ENCODE measurements at regions not wholly inside any gene's neighbourhood (a gene's known extent, or its start where the extent isn't known, plus 50 kb on each side); places are given as distances from the start of the nearest gene placed in this dataset.
"Not testable (repeated sequence)": the region's sequence is repeated elsewhere in the genome, so short reads cannot be mapped to it uniquely, and the experiment has no call there.

DNA sequence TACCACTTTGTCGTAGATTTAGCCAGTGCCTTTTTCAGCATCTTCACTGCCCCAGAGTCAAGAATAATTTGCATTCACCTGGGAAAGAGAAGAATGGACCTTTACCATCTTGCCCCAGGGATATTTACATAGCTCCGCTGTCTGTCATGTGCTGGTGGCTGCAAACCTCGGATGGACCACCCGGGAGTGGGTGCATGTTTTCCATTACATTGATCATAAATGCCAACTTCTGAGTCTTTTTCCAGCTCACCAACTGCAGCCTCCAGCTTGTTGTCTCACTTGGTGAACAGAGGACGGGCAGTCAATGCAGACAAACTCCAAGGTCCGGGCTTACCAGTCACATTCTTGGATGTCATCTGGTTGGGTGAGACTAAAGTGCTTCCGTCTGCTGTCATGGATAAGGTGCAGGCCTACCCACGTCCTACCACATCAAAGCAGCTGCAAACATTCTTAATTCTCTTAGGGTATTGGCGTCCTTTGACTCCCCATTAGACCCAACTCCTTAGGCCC lies 155.8 kb upstream of the APC start:
- no peak overlapping the region for H3K27ac ChIP-seq
- TF ChIP-seq, protein P1, sequence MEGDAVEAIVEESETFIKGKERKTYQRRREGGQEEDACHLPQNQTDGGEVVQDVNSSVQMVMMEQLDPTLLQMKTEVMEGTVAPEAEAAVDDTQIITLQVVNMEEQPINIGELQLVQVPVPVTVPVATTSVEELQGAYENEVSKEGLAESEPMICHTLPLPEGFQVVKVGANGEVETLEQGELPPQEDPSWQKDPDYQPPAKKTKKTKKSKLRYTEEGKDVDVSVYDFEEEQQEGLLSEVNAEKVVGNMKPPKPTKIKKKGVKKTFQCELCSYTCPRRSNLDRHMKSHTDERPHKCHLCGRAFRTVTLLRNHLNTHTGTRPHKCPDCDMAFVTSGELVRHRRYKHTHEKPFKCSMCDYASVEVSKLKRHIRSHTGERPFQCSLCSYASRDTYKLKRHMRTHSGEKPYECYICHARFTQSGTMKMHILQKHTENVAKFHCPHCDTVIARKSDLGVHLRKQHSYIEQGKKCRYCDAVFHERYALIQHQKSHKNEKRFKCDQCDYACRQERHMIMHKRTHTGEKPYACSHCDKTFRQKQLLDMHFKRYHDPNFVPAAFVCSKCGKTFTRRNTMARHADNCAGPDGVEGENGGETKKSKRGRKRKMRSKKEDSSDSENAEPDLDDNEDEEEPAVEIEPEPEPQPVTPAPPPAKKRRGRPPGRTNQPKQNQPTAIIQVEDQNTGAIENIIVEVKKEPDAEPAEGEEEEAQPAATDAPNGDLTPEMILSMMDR (conservative IDR thresholded peaks at IDR 0.05): no peak

DNA sequence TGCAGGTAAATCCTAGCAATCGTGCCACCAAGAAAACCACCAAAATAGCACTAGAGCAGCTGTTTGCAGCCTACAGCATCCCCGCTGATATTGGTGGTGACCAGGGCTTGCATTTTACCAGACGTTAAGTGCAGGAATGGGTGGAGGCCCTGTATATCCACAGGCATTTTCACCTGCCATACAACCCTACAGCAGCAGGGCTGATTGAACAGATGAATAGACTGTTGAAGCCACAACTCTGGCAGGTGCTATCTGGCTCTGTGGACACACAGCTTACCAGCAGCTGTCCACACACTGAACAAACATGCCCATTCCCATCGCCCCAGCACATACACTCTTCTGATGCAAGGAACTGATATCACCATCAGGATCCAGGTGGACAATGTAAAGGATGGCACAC lies 154.5 kb upstream of the APC start:
- H3K27ac ChIP-seq: no peak overlapping the region
- TF ChIP-seq, protein P1 (conservative IDR thresholded peaks at IDR 0.05): no peak

DNA sequence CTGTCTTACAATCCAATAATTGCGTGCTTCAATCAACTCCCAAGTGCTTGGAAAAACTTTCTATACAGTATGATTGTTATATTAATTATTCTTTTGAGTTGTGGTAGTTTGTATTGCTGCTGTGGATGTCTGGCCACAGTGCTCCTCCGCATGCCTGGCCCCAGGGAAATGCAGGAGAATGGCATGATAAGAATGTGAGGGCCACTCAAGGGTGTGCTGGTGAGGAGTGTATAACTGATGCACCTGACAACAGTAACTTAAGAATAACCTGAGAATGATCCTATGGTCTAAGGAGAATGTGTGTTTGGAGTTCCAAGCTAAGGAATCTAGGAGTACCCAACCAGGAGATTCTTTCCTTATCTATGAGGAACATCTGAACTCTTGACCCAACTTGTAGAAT lies 152.9 kb upstream of the APC start:
- TF ChIP-seq, protein P1 (conservative IDR thresholded peaks at IDR 0.05): no peak
- no peak overlapping the region for H3K27ac ChIP-seq

DNA sequence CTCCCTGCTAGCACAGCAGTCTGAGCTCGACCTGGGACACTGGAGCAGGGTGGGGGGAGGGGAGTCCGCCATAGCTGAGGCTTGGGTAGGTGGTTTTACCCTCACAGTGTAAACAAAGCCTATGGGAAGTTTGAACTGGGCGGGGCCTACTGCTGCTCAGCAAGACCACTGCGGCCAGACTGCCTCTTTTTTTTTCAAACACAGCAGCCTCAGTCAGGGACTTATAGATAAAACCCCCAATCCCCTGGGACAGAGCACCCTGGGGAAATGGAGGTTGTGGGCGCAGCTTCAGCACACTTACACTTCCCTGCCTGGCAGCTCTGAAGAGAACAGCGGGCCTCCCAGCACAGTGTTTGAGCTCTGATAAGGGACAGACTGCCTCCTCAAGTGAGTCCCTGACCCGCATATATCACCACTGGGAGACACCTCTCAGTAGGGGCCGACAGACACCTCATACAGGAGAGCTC lies 151.1 kb upstream of the APC start:
- TF ChIP-seq, protein P1 (conservative IDR thresholded peaks at IDR 0.05): no peak
- no peak overlapping the region for H3K27ac ChIP-seq

DNA sequence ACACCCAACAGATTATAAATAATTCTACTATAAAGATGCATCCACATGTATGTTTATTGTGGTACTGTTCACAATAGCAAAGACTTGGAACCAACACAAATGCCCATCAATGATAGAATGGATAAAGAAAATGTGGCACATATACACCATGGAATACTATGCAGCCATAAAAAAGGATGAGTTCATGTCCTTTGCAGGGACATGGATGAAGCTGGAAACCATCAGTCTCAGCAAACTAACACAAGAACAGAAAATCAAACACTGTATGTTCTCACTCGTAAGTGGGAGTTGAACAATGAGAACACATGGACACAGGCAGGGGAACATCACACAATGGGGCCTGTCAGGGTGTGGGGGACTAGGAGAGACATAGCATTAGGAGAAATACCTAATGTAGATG lies 146.8 kb upstream of the APC start:
- not testable (repeated sequence) for H3K27ac ChIP-seq

DNA sequence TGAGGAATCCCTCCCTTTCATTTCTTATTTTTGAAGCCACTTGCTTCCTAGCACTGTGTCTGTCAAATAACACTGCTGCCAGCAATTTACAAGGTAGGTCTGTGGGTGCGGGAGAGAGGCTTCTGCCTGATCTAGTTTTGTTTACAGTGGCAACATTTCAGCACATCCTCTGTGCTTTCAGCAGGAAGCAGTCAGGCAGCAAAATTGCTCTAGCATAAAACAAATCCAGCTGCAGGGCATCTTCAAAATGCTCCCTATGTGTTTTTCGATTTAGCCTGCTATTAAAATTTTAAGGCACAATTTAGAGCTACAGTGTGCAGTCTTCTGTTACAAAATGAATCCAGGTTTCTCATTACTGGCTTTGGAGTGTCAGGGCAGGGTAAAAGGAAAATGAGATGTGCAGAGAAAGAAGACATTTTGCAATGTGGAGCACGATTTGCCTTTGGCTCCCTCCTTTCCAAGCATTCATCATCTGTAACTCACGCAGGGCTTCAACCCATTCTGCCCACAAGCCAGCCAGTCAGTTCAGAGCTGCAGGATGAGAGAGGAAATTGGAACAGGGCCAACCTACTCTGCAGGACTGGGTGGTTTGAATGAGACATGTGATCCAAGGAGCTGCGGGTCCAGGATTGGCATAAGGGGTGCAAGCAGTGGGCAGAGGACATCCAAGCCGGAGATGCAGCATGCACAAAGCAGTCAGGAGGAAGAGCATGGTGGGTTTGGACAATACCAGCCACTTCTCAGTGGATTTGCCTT lies 143.4 kb upstream of the APC start:
- TF ChIP-seq, protein P1 (conservative IDR thresholded peaks at IDR 0.05): no peak
- H3K27ac ChIP-seq: peak overlapping the region; percentile 98

DNA sequence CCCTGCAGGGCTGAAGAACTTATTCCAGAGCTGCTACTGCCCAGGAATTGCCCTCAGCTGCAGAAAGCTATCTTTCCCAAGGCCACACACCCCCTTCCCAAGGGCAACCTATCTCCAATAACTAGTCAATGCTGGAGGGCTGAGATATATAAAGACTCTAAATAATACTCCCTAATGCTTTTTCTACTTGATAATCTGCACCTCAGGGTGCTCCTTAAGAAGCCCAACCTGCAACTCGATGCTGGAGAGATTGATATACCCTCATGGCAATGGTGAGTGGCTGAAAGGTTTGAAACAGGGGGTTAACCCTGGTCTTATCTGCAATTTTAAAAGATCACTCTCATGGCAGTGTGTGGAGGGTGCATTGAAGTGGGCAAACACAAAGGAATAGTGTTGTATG lies 142.7 kb upstream of the APC start:
- TF ChIP-seq, protein P1 (conservative IDR thresholded peaks at IDR 0.05): no peak
- peak overlapping the region; percentile 98 for H3K27ac ChIP-seq

DNA sequence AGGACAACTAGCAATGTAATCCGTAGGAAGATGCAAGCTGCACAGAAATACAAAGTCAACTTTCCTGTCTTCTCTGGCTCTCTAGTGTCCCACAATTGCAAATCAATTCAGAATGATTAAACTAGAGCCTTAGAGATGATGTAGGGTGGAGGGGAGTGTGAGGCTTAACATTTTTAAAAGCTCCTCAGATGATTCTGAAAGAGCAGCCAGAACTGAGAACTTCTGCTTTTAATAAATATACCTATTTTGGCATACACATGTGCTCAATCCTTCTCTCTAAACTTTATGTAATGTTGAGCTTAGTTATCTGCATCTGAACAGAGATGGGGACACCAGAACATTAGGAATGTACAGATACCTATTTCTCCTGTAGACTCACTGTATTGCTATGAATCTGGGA lies 139.9 kb upstream of the APC start:
- TF ChIP-seq, protein P1 (conservative IDR thresholded peaks at IDR 0.05): no peak
- no peak overlapping the region for H3K27ac ChIP-seq

DNA sequence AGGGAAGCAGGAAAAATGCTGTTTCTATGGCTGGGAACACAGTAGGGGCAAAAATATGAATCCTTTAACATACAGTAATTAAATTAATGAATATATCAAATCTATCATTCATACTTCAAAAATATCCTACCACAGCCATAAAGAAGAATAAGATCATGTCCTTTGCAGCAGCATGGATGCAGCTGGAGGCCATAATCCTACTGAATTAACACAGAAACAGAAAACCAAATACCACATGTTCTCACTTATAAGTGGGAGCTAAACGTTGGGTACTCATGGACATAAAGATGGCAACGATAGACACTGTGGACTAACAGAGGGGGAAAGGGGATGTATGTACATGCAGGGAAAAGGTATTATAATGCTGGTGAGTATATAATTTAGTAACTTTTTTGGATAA lies 137.2 kb upstream of the APC start:
- not testable (repeated sequence) for H3K27ac ChIP-seq
